Spleen (tissue), 7 donors: ENCODE measurements at regions not wholly inside any gene's neighbourhood (a gene's known extent, or its start where the extent isn't known, plus 50 kb on each side); places are given as distances from the start of the nearest gene placed in this dataset.

ENCODE experiments used
- CTCF ChIP-seq, 11 experiments: fragments of 200-600 bp in 7 of 11; fragments of 450-650 bp in 4 of 11; sonication (generic) in 4 of 11; IDR thresholded peaks in 8 of 11; conservative IDR thresholded peaks in 3 of 11; 1 replicate in 7 of 11; 2 replicates in 4 of 11; pipeline versions ENCODE4 v1.4.0 to v1.8.0; 2016 to 2021; ENCODE audit warnings: antibody characterized with exemption in 11 of 11, inconsistent platforms in 4 of 11, mild to moderate bottlenecking in 1 of 11
- POLR2A ChIP-seq, 3 donors: fragments of 450-650 bp; IDR thresholded peaks; one replicate each; pipeline ENCODE4 v1.5.1; 2017; ENCODE audit warnings: antibody characterized with exemption in 3 of 3, mild to moderate bottlenecking in 1 of 3
- POLR2AphosphoS5 ChIP-seq, 3 donors: sonication (generic); formaldehyde crosslinking; IDR thresholded peaks; one replicate each; pipeline ENCODE4 v1.5.1; 2017; ENCODE audit warnings: antibody characterized with exemption in 3 of 3
- donor health status: DM: no; HTN: no; CAD: no; lungs with moderate emphysema.
- donor health status: DM: no; HTN: no; CAD: no.
- donor health status: DM: no; HTN: no; CAD: no.

DNA sequence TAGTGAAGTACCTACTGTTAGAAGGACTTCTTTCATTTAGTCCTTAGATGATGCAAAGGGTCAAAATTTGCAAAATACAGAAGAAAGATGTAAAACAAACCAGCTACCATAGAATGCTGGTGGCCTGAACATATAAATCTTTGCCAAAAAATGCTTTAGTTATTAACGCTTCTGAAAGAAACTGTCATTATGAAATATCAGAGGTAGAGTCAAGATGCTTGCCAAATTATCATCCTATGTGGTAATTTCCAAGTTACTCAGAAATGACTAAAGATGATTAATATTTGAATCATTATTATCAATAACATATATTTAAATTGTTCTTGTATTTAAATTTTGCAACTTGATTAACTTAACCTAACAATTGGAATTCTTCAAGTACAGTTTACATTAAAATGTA is 588.4 kb upstream of the FAM241A start:
- TF ChIP-seq CTCF (IDR thresholded peaks at IDR 0.05 in 8 of 11, conservative IDR thresholded peaks at IDR 0.05 in 3 of 11) (no peak), POLR2A (IDR thresholded peaks at IDR 0.05) (no peak), POLR2AphosphoS5 (IDR thresholded peaks at IDR 0.05) (no peak)
